ELF-1 (cell line): ENCODE measurements at regions not wholly inside any gene's neighbourhood (a gene's known extent, or its start where the extent isn't known, plus 50 kb on each side); places are given as distances from the start of the nearest gene placed in this dataset.
A peak's percentile ranks its signal among the peaks of the same experiment; 100 is the strongest.
"Not testable (repeated sequence)": the region's sequence is repeated elsewhere in the genome, so short reads cannot be mapped to it uniquely, and the experiment has no call there.

Experiments
- DNase-seq: peaks from one replicate; pipeline ENCODE4 v3.0.0-alpha.2; 2016; ENCODE audit warnings: low read depth, low spot score

DNA sequence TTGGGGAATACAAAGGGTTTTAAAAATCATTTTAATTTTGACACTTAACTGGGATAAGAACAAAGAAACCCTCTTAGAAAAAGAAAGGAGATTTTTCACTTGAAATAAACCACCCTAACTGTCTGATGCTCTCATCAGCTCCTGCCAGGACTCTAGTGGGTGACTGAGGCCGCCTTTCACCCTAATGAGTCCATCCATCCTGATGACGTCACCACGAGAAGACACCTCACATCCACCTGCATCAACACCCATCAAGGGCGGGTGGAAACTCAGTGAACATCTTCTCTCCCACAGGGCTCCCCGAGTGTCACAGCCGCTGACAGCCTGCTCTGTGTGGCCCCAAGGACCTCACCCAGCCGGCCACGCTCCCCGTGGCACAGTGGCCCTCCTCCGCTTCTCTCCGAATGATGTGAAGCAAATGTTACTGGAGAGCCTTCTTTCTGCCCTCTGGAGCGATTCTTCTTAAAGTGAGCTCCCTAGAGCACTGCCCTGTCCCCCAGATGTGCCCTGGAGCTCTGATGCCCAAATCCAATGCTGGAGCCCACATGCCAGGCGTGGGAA, 584.3 kb upstream of the ADAMTS16 start:
- no peak for DNase-seq

DNA sequence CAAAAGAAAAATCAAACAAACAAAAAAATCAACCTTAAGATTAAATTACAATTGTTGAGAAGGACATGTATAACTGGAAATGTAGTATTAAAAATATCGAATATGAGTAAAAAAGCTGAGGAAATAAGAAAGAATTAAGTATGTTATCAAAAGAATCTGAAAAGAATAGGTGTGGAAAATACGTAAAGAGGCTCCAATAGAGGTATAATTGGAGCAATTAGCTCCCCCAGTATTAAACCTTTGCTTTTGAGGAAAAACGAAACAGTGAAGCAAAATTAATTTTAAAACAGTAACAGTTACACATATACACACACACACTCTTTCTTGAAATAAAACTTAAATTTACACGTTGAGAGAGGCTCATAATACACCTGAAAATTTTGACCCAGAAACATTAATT, 578.7 kb upstream of the ADAMTS16 start:
- no peak for DNase-seq

DNA sequence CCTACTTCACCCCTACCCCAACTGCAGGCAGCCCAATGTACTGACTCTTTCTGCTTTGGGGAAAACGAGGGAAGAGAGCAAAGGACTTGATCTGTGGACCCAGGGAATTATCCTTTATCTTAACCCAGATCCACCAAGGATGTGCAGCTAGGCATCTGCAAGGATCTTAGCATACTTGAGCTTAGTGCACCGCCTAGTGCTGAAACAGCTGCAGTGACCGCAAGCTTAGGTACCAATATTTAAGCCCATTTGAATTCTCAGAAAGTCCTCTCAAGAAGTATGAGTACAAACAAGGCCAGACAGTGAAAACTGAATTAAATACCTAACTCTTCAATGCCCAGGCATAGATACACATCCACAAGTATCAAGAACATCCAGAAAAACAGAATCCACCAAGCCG, 576.7 kb upstream of the ADAMTS16 start:
- DNase-seq = peak; percentile 31

DNA sequence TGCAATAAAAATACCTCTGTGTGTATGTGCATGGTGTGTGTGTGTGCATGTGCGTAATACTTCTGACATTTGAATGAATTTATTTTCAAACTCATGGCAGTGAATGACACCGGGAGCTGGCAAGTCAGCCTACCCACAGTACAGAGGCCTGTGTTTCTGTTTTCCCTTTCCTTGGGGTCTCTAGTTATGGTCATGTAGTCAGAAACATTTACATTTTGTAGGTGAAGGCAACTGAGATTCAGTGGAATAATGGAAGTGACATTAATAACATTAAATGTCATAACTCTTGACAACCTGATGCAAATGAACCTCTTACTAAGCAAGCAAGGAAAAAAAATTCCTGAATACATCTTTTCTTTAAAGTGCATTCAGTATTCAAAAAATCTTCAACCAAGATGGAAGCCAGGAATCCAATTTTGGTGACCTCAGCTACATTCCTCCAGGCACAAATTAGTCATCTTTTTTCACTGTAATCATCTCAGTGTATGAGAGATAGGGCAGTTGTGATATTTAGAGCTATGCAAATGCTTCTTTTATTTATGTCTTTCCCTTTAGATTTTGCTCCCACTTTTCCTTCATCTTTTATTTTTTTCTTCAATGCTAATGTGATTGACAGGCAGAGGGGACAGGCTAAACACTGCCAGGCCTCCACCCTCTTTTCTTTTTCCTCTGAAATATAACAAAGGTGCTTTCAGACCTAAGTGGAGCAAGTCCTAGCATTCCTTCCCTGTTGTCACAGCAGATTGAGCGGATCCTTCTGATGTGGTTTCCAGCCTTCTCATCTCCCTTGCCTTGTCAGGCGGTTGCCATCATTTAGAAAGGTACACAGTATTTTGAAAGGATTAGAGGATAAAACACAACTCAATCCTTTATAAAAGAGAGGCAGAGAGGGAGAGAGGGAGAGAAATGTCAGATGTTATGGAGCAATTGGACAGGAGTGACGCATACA, 569.8 kb upstream of the ADAMTS16 start:
- DNase-seq = peak; percentile 27

DNA sequence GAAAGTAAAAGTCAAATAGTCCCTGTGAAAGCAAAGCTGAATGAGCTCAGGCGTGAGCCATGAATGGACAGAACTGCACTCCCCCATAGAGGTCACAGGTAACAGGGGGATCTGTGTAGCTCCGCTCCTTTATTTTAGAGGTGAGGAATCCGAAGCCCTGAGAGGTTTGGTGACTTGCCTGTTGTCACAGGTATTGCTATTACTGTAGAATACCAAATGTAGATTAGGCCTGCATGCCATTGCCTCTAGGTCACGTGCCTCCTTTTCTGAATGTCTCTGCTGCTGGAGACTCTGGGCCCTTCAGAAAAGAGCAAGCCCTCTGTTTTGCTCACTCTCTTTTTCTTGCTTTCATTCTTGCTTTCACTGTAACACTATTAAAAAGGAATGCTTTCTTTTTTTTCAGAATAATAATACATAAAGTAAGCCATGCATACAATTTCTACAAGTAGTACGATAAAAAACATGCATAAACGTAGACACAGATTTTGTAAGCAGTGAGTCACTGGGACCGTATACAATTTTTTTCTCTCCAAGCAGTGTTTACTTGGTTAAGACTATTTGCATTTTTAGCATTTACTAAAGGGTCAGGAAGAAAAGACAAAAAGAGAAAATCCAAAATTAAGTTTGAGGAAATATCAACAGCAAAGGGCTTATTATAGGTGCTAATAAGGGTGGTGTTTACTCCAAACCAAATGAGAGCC, 568.7 kb upstream of the ADAMTS16 start:
- DNase-seq = peak; percentile 28

DNA sequence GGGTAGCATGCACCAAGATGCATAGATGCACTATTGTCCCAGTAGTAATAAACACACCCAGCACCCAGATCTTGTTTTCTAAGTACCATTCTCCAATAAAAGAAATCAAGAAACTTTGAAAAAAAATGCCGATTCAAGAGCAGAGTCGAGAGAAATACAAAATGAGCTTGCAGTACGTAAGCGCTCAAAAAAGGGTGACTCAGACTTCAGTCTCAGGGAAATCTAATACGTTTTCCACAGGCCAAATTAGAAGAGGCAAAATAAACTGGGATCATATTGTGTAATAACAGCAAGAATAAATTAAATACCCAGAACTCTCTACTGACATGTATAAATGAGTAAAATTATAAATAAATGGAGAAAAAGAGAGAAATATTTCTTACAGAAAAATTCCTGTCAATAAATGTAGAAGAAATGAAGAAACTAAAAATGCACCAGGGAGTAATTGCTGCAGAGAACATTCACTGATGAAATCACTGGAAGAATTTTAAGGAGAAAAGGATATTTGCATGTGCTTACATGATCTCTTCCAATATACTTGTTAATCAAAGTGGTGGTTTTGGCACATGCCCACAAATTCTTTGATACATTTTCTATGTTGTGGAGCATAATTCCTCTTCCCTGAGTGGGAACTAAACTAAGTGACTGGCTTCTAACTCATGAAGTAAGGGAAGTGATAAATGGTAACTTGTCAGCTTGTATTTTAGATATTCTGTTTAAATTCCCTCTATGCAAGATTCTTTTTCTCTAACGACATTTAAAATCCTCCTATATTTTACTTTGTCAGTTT, 567.6 kb upstream of the ADAMTS16 start:
- DNase-seq = no peak

DNA sequence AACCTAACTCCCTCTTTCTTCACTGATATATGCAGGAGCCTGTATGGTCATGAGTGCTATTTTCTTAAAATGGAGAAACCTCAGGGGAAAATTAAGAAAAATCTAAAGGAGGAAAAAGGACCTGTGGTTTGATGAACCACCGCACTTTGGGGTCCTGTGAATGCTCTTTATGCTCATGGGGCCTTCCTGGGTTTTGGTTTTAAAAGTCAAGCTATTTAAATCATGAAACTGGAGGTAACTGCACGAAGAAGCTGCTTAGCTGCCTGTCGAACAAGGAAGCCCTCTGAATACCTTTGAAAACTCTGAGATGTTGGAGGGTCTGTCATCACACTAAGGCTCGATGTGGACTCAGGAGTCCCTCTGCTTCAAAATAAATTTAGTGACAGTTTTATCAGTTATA, 564.5 kb upstream of the ADAMTS16 start:
- no peak for DNase-seq

DNA sequence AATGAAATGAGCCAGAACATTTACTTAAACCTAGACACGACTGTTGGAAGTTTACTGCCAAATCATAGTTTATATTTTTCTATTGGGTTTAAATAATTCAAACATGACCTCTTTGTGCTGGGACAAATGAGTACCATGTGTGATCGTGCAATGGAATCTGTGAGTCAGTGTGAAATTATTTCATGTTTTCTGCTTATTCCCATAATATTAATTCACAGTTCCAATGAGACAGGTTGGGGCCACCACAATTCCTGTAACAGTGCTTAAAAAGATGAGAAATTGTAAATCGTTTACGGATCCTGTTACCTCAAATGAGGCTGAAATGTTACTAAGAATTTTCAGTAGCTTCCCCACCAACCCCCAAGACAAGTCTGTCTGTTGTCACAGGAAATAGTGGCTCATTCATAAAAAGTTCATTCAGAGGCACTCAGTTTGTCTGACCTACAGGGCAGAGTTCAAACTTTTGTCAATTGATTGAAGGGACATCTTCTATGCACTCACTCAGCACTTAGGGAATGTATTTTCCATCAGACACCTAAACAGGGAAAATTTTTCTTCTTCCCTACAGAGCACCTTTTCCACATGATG, 563.9 kb upstream of the ADAMTS16 start:
- DNase-seq = no peak

DNA sequence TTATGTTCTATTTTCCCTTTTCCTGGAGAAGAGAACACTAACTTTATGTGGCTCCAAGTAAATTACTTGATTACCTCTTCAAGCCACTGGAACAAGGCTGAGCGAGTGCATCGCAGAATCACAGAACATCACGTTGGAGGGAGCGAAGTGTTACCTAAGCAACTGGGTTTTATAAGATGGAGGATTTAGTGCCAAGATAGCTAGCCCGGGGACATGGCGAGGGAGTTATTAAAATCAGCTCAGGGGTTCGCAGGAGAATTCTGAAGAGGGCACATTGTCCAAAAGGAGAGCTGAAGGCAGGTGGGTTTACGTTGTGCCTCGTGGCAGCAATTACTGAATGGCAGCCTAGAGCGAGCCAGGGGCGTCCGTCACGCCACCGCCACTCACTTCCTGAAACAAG, 563.2 kb upstream of the ADAMTS16 start:
- DNase-seq = no peak

DNA sequence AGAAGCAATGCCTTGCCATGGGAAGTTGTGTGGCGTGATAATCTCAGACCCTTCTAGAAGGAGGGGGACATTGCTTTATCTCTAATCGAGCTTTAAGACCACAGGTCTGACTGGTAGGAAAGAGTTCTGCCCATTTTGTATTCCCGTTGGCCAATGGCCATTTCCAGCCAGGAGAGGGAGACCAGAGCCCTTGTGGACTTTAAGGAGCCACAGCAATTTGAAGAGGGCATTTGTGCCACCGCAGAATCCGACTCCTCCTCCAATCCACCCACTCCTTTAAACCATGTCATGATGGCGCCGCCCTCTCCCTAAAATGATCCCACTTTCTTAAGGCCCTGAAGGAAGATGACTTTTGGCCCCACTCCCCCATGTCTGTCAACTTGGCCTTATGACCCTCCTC, 560.5 kb upstream of the ADAMTS16 start:
- no peak for DNase-seq

DNA sequence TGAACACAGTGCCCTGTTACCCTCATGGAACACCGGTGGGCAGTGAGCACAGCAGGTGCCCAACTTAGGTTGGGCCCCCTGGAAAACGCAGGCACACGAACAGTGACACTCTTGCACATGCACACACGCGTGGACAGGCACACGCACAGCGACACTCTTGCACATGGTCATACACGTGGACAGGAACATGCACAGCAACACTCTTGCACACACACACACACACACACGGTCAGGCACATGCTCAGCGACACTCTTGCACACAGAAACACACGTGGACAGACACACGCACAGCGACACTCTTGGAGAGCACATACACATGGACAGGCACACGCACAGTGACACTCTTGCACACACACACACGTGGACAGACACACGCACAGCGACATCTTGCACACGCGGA, 559.4 kb upstream of the ADAMTS16 start:
- no peak for DNase-seq

DNA sequence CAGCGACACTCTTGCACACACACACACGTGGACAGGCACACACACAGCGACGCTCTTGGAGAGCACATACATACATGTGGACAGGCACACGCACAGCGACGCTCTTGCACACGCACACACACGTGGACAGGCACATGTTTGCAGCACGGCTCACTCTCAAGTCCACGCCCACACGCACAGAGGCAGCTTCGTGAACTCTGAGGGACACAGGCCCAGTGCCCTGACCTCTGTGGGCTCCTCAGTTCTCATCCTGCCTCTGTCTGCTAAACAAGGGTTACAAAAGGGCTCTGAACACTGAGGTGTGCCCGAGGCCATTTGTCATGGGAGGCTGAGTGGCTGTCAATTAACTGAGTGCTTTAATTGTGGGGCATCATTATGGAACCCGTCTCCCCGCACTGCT, 558.8 kb upstream of the ADAMTS16 start:
- DNase-seq = peak; percentile 33

DNA sequence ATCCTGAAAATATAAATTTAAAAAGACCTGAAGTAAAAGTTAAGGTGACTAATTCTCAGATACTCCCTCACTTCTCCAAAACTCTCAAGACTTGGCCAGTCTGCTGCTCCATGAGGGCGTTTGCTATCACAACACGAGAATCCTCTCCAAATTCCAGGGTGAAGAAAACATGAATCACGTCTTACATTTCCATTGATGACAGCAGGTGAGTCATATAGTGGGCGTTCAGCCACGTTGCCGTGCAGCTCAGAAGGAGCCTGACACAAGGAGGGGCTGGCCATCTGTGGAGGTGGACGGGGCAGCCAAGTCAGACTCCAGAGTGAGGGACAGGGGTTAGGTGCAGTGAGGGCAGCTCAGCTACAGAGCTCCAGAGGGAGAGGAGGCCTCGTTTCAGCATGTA, 555.1 kb upstream of the ADAMTS16 start:
- no peak for DNase-seq

DNA sequence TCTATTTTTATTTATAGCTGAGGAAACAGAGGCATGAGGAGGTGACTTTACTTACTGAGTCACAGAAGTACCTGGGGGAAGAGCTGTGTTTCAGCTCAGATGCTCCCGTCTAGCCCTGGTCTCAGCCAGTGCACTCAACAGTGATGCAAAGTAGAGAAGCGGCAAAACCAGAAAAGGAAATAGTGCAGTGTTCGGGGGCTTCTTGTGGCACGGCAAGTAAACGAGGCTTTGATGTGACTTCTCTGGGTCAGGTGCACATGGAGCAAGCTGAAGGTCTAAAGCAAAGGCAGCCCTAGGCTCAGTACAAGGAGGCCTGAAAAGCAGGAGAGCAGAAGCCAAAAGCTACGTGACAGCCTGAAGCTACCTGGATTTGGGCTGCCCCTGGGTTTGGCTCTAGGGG, 526.7 kb upstream of the ADAMTS16 start:
- no peak for DNase-seq

DNA sequence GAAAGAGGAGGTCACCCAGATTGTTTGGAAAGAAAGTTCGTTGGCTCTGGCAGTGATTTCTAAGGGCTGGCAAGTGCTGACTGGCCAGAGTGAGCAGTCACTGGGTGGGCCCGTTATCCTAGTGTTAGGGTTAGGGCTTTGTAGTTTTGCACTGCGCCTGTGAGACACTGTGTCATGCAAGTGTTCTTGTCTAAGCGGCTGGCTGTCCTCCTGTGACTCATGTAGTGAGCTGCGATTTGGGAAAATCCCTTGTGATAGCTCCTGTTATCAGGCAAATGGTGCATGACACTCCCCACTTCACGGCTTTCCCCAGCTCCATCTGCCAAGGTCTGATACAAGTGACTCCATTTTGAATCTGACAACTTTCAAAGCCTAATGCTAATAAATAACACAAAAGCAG, 526.0 kb upstream of the ADAMTS16 start:
- DNase-seq = peak; percentile 21

DNA sequence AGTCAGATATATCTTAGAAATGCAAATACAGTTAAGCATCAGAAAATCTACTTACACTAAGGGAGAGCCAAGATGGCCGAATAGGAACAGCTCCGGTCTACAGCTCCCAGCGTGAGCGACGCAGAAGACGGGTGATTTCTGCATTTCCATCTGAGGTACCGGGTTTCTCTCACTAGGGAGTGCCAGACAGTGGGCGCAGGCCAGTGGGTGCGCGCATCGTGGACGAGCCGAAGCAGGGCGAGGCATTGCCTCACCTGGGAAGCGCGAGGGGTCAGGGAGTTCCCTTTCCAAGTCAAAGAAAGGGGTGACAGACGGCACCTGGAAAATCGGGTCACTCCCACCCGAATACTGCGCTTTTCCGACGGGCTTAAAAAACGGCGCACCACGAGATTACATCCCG, 524.8 kb upstream of the ADAMTS16 start:
- not testable (repeated sequence) for DNase-seq

DNA sequence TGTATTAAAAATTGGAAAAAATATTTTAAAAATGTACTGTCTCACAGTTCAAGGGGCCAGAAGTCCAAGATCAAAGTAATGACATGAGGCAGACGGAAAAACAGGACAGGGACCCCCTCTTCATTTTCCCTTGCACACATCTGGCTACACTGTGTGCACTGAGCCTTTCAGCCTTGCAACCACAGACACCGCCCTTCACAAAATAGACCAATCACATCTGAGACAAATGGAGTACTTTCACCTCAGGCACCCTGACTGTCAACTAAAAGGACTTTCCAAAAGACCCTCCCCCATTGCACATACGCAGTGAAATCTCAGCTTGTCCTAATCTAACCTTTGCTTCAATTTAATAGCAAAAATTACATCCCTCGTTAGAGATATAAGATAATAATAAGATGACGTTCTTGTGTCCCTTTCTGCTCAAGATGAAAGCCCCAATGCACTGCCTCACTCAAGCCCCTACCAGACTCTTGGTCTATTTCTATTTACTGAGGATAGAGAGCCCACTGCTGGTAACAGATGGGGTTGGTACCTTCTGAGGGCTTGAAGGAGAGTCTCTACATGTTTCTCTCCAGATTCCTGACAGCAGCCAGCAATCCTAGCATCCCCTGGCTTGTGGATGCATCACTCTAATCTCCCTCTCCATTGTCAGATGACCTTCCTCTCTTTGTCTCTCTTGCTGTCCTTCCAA, 514.8 kb upstream of the ADAMTS16 start:
- DNase-seq = no peak

DNA sequence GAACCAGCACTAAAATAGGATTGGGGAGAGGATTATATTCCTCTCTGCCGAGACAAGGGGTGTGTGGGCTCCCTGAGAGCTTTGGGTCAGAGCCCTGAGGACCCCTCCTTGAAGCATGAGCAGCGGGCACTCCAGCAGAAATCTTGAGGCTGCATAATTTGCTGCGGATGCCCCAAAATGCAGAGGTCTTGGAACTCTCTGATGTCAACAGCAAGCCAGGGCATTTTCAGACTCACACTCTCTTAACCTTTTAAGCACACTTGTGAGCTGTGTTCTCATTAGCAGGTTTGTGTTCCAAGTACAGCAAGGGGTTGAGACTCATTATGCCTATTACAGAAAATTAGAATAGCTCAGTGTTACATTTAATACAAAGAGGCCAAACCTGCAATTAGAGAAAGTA, 513.0 kb upstream of the ADAMTS16 start:
- no peak for DNase-seq

DNA sequence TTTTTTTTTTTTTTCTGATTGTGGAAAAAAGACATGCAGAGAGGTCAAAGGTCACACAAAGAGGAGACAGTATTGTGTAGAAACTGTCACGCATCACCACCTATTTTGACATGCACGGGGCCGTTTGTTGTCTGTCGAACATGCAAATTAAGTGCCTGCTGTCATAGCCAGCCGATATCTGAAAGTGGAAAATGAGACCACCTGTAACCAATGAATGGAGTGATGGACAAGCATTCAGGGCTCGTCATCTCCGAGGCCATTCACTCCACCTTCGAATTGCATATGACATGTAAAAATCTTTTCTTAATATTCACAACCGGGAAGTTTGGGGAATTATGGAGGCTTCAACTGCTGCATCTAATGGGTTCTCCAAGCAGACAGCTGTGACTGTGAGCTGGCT, 512.2 kb upstream of the ADAMTS16 start:
- DNase-seq = no peak

DNA sequence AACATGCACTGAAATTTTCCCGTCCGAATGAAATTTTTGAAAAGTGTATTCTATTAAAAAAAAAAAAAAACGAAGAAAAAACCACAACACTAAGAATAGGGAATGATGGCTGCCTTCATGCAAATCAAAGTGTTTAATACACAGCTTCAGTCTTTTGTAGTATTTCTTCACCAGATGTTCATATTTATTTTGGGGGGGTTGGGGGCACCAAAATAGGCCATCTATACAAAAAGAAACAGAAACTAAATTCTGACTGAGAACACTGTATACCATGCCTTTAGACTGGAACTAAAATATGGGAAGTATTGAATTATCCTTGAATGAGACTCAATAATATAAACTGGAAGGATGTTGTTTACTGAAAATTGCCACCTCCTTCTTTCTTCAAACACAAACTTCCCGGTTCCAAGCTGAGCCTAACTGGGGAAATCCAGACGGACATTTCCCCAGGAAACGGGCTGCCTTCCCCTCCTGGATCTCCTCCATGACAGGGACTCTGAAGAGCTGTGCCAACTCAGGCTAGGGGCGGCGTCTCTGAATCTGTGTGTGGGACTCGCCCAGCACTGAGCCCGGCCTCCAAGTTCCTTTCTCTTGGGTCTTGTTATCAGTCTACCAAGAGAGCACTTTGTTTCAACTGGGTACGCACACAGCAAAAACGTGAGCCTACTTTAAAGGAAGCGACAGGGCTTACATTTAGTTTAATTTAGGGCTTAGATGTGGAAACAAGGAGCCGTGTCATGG, 511.3 kb upstream of the ADAMTS16 start:
- no peak for DNase-seq
